ENCODE measurements at regions not wholly inside any gene's neighbourhood (a gene's known extent, or its start where the extent isn't known, plus 50 kb on each side); places are given as distances from the start of the nearest gene placed in this dataset.

- ChIA-PET CTCF (ENCODE audit: partially characterized antibody) (interaction anchor here (1.0 kb wide), 1 partner anchor 8 kb away, joined by 3 read pairs; no protein-coding TSS in a partner anchor), POLR2A (ENCODE audit: partially characterized antibody) (no interaction called here)
- H4K91ac ChIP-seq (replicated peaks; ENCODE audit: insufficient read length, low read length) = no peak overlapping the region
- H3K79me1 ChIP-seq (ENCODE audit: low read depth, low read length) = no peaks in the 10 kb centered on the region
- no peak overlapping the region for H3K23ac ChIP-seq (ENCODE audit: insufficient read length)
- H3K27ac ChIP-seq (ENCODE audit: low read depth, low read length) = no peak overlapping the region
- H3K9me3 ChIP-seq (ENCODE audit: insufficient read depth in 2 of 2, low read depth in 1 of 2, low read length in 1 of 2) = peaks cover 4 to 7% of the 10 kb centered on the region in 2 experiments; a peak in 2 of 4 replicates
- no peak overlapping the region for H3K56ac ChIP-seq (replicated peaks; ENCODE audit: insufficient read length, low read depth, low read length)
- no peaks in the 10 kb centered on the region for H3K36me3 ChIP-seq (ENCODE audit: control insufficient read depth in 2 of 4, insufficient read depth in 4 of 4, low read length in 3 of 4)
- H3K79me2 ChIP-seq (ENCODE audit: control insufficient read depth in 1 of 2, insufficient read depth in 2 of 2, low read length in 2 of 2) = no peaks in the 10 kb centered on the region
- TF ChIP-seq ZNF274 (IDR thresholded peaks at IDR 0.05; ENCODE audit: borderline replicate concordance, extremely low read depth, low read length) = no peak
- TF ChIP-seq SIRT6 (IDR thresholded peaks at IDR 0.05; ENCODE audit: low read length) = no peak
- TF ChIP-seq EZH2 (IDR thresholded peaks at IDR 0.05; ENCODE audit: low read depth, low read length, severe bottlenecking) = no peak
- no peak for TF ChIP-seq KDM1A (IDR thresholded peaks at IDR 0.05; ENCODE audit: borderline replicate concordance, low read length)
- no peak for TF ChIP-seq CBX8 (IDR thresholded peaks at IDR 0.05; ENCODE audit: borderline replicate concordance, low read depth, low read length)
- TF ChIP-seq HDAC6 (IDR thresholded peaks at IDR 0.05; ENCODE audit: low read depth, low read length) = no peak
- H3K4me1 ChIP-seq (replicated peaks in 1 of 4; ENCODE audit: control insufficient read depth in 3 of 4, insufficient read depth in 4 of 4, low read length in 3 of 4) = peaks cover 0 to 2% (median 0%) of the 10 kb centered on the region in 4 experiments; a peak in 1 of 7 replicates
- no peak overlapping the region for H2BK5ac ChIP-seq (ENCODE audit: low read depth, low read length)
- no peaks in the 10 kb centered on the region for H3K23me2 ChIP-seq (ENCODE audit: low read depth, low read length)
- no peak overlapping the region for H4K5ac ChIP-seq (ENCODE audit: insufficient read length, low read depth, low read length)
- no peaks in the 10 kb centered on the region for H4K20me1 ChIP-seq (replicated peaks in 1 of 2; ENCODE audit: control insufficient read depth in 1 of 2, insufficient read depth in 2 of 2, low read length in 2 of 2)
- no peak overlapping the region for H2BK20ac ChIP-seq (ENCODE audit: low read length)
- no peak overlapping the region for H3K18ac ChIP-seq (ENCODE audit: extremely low read depth, low read length)
- H2AK5ac ChIP-seq (ENCODE audit: low read depth, low read length) = no peak overlapping the region
- 90% methylated on average over 1 of the region's 1 CpG; no CpG with 5 or more reads in 1 of the 2 experiments for WGBS, 2 experiments (ENCODE audit: extremely low coverage in 1 of 2, insufficient coverage in 1 of 2, insufficient read length in 1 of 2, insufficient replicate concordance in 2 of 2, low coverage in 1 of 2, low lambda C conversion rate in 2 of 2, missing lambda C conversion rate in 1 of 2)
- no peak for DNase-seq (ENCODE audit: low read depth in 1 of 2, low spot score in 2 of 2)
- H2BK12ac ChIP-seq (ENCODE audit: low read depth, low read length) = no peak overlapping the region
- no peak overlapping the region for H3K4ac ChIP-seq (replicated peaks; ENCODE audit: insufficient read length, low read depth, low read length)
- H2BK120ac ChIP-seq (replicated peaks; ENCODE audit: low read depth, low read length) = no peak overlapping the region
- no peak overlapping the region for H3K4me3 ChIP-seq (ENCODE audit: extremely low read depth in 1 of 4, insufficient read depth in 2 of 4, low read depth in 3 of 4, low read length in 4 of 4)
- no peak overlapping the region for H2AFZ ChIP-seq (ENCODE audit: low read length)
- H3K4me2 ChIP-seq (ENCODE audit: insufficient read depth in 1 of 2, low read depth in 2 of 2, low read length in 2 of 2) = no peak overlapping the region
- H3K27me3 ChIP-seq (replicated peaks in 1 of 4; ENCODE audit: control insufficient read depth in 3 of 4, extremely low read depth in 1 of 4, insufficient read depth in 3 of 4, low read length in 3 of 4) = no peaks in the 10 kb centered on the region
- no peak overlapping the region for H4K8ac ChIP-seq (ENCODE audit: extremely low read depth, insufficient read depth, low read length)
- H2BK15ac ChIP-seq (ENCODE audit: low read length) = no peak overlapping the region
- H3K9ac ChIP-seq (replicated peaks in 1 of 4; ENCODE audit: extremely low read depth in 1 of 4, low read depth in 3 of 4, low read length in 3 of 4) = no peak overlapping the region
- no peak overlapping the region for H3K14ac ChIP-seq (ENCODE audit: insufficient read length)
- no peak for FAIRE-seq
Measured at GRCh38 chr6:148016013-148016412, 326.6 kb upstream of the SASH1 start.

Data from H1 (cell line).